Naive thymus-derived CD4-positive, alpha-beta T cell (primary cell): ENCODE measurements at regions not wholly inside any gene's neighbourhood (a gene's known extent, or its start where the extent isn't known, plus 50 kb on each side); places are given as distances from the start of the nearest gene placed in this dataset.
"Not testable (repeated sequence)": the region's sequence is repeated elsewhere in the genome, so short reads cannot be mapped to it uniquely, and the experiment has no call there.

Experiments
- ATAC-seq: fragments of 150-1000 bp; cut with Tn5 transposase; 2 replicates; pipeline ENCODE4 v1.10.0; 2021; ENCODE audit warnings: mild to moderate bottlenecking, moderate library complexity
- CTCF ChIA-PET: fragments of 350-600 bp; sonication (Branson Sonifier 250); formaldehyde crosslinking; loops from one replicate; lab custom pipeline; 2021; ENCODE audit warnings: antibody characterized with exemption; lab: Charles Lee
- POLR2A ChIA-PET: fragments of 350-600 bp; sonication (Branson Sonifier 250); formaldehyde crosslinking; loops from one replicate; lab custom pipeline; 2021; ENCODE audit warnings: antibody characterized with exemption, inconsistent platforms; lab: Charles Lee
- DNase-seq, 9 donors: peaks; one replicate each; pipeline versions ENCODE4 v3.0.0 to v3.0.0-alpha.2; 2020 to 2022; ENCODE audit warnings: mixed read lengths in 1 of 9
- H3K27ac ChIP-seq: one replicate; pipeline ENCODE4 v1.7.0; 2013; ENCODE audit warnings: mild to moderate bottlenecking, low read depth, low read length, moderate library complexity
- H3K27me3 ChIP-seq, 2 donors: one replicate each; pipeline ENCODE4 v1.7.0; 2013; ENCODE audit warnings: low read length in 2 of 2, mild to moderate bottlenecking in 2 of 2, moderate library complexity in 2 of 2; ENCODE audit not compliant: control insufficient read depth in 2 of 2, insufficient read depth in 2 of 2
- H3K36me3 ChIP-seq, 3 experiments: 1 replicate in 2 of 3; 2 replicates in 1 of 3; pipeline ENCODE4 v1.7.0; 2013; ENCODE audit warnings: low read length in 3 of 3, mild to moderate bottlenecking in 3 of 3, moderate library complexity in 1 of 3; ENCODE audit not compliant: insufficient read depth in 3 of 3, control insufficient read depth in 2 of 3
- H3K4me1 ChIP-seq, 2 donors: one replicate each; pipeline ENCODE4 v1.7.0; 2013; ENCODE audit warnings: low read length in 2 of 2, mild to moderate bottlenecking in 2 of 2, moderate library complexity in 1 of 2; ENCODE audit not compliant: control insufficient read depth in 2 of 2, insufficient read depth in 2 of 2
- H3K4me3 ChIP-seq: 2 replicates; pipeline ENCODE4 v1.7.0; 2013; ENCODE audit warnings: mild to moderate bottlenecking, low read length
- H3K9me3 ChIP-seq, 3 experiments: 1 replicate in 2 of 3; 2 replicates in 1 of 3; pipeline ENCODE4 v1.7.0; 2013; ENCODE audit warnings: low read length in 3 of 3; ENCODE audit not compliant: control insufficient read depth in 2 of 3
- H3K27ac Mint-ChIP-seq, 9 donors: one replicate each; pipeline ENCODE4 v1.8.0; 2020 to 2022; ENCODE audit warnings: mixed read lengths in 9 of 9, mild to moderate bottlenecking in 8 of 9, moderate library complexity in 5 of 9, inconsistent platforms in 2 of 9
- H3K27me3 Mint-ChIP-seq, 5 donors: one replicate each; pipeline ENCODE4 v1.8.0; 2021 to 2022; ENCODE audit warnings: mixed read lengths in 5 of 5, mild to moderate bottlenecking in 1 of 5
- H3K36me3 Mint-ChIP-seq, 5 donors: one replicate each; pipeline ENCODE4 v1.8.0; 2020 to 2022; ENCODE audit warnings: mixed read lengths in 5 of 5, mild to moderate bottlenecking in 3 of 5, inconsistent platforms in 1 of 5
- H3K4me1 Mint-ChIP-seq, 7 donors: one replicate each; pipeline ENCODE4 v1.8.0; 2020 to 2022; ENCODE audit warnings: mixed read lengths in 7 of 7, mild to moderate bottlenecking in 3 of 7, inconsistent platforms in 1 of 7
- H3K4me3 Mint-ChIP-seq, 10 donors: one replicate each; pipeline ENCODE4 v1.8.0; 2020 to 2022; ENCODE audit warnings: mild to moderate bottlenecking in 10 of 10, mixed read lengths in 10 of 10, moderate library complexity in 6 of 10, inconsistent platforms in 2 of 10
- H3K9me3 Mint-ChIP-seq, 11 donors: one replicate each; pipeline ENCODE4 v1.8.0; 2020 to 2022; ENCODE audit warnings: mixed read lengths in 11 of 11, mild to moderate bottlenecking in 4 of 11, inconsistent platforms in 1 of 11, moderate library complexity in 1 of 11
- intact Hi-C, 2 donors: fragments of 100-400 bp; cut with micrococcal nuclease; formaldehyde crosslinking; loops; one replicate each; pipeline ENCODE4 v1.15.1; 2023

DNA sequence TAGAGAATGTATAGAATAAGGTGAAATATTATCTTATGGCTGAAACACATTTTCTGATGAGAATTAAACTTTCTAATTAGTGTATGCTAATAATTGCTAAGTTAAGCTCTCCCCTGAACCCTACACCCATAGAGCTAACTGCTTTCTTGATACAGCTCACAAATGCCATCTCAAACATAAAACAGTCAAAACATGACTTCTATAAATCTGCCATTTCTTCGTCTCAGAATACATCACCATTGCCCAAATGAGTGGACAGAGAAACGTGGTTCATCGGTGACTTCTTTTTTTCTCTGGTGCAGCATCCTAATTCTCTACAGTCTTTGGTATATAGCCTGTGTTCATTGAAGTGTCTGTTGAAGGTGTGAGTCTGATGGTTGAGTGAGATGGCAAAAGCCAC, 554.6 kb downstream of the NLGN4X start:
- no peak overlapping the region for H3K4me3 ChIP-seq
- no peak for DNase-seq
- Mint-ChIP-seq H3K9me3 (peaks cover 0 to 5% (median 3%) of the 10 kb centered on the region in 11 donors), H3K27ac (no peak overlapping the region), H3K27me3 (no peaks in the 10 kb centered on the region), H3K36me3 (no peaks in the 10 kb centered on the region), H3K4me1 (no peaks in the 10 kb centered on the region), H3K4me3 (no peak overlapping the region)
- no peaks in the 10 kb centered on the region for H3K9me3 ChIP-seq
- no peak overlapping the region for H3K27ac ChIP-seq
- no peaks in the 10 kb centered on the region for H3K36me3 ChIP-seq
- no peak for ATAC-seq
- intact Hi-C loops: no loop called here
- CTCF ChIA-PET: no interaction called here
- no peaks in the 10 kb centered on the region for H3K4me1 ChIP-seq
- POLR2A ChIA-PET: no interaction called here
- H3K27me3 ChIP-seq: no peaks in the 10 kb centered on the region

- Mint-ChIP-seq H3K27me3 (no peaks in the 10 kb centered on the region), H3K27ac (no peak overlapping the region), H3K4me3 (no peak overlapping the region), H3K36me3 (no peaks in the 10 kb centered on the region), H3K4me1 (no peaks in the 10 kb centered on the region), H3K9me3 (peaks cover 0 to 10% (median 3%) of the 10 kb centered on the region in 11 donors)
- ChIA-PET CTCF (no interaction called here), POLR2A (no interaction called here)
- no peak for DNase-seq
- no peak for ATAC-seq
- H3K4me3 ChIP-seq: no peak overlapping the region
- H3K9me3 ChIP-seq: no peaks in the 10 kb centered on the region
- no peak overlapping the region for H3K27ac ChIP-seq
- intact Hi-C loops: no loop called here
- no peaks in the 10 kb centered on the region for H3K27me3 ChIP-seq
- H3K4me1 ChIP-seq: no peaks in the 10 kb centered on the region
- H3K36me3 ChIP-seq: no peaks in the 10 kb centered on the region
Measured at GRCh38 chrX:5672099-5672498, 556.6 kb downstream of the NLGN4X start.

DNA sequence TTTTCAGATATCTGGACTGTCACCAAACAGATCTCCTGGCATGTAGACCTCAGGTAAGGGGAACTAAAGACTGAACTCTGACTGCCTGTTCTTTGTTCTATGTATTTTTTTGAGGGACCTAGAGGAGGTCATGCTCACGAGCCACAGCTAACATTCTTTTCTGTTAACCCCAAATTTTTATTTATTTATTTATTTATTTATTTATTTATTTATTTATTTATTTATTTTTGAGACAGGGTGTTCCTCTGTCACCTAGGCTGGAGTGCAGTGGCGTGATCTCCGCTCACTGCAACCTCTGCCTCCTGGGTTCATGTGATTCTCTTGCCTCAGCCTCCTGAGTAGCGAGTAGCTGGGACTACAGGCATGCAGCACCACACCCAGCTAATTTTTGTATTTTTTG, 562.0 kb downstream of the NLGN4X start:
- H3K27me3 ChIP-seq, DNase-seq, H3K36me3 Mint-ChIP-seq, ATAC-seq, H3K4me1 Mint-ChIP-seq, intact Hi-C loops, H3K4me3 ChIP-seq, H3K4me1 ChIP-seq, H3K9me3 ChIP-seq, H3K27ac ChIP-seq, H3K36me3 ChIP-seq, H3K27ac Mint-ChIP-seq, POLR2A ChIA-PET, H3K27me3 Mint-ChIP-seq, H3K4me3 Mint-ChIP-seq: not testable (repeated sequence)
- H3K9me3 Mint-ChIP-seq: peaks cover 0 to 26% (median 10%) of the 10 kb centered on the region in 11 donors
- CTCF ChIA-PET: interaction anchor here (0.6 kb wide), 1 partner anchor 9 kb away, joined by 3 read pairs; no protein-coding TSS in a partner anchor

DNA sequence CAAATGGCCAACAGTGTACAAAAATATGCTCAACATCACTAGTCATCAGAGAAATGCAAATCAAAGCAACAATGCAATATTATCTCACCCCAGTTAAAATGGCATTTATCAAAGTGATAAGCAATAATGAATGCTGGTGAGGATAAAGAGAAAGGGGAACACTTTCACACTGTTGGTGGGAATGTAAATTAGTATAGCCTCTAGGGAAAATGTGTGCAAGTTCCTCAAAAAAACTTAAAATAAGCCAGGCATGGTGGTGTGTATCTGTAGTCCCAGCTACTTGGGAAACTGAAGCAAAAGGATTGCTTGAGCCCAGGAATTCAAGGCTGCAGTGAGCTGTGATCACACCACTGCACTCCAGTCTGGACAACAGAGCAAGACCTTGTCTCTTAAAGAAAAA, 572.1 kb downstream of the NLGN4X start:
- Histone ChIP-seq H3K27me3 (no peaks in the 10 kb centered on the region), H3K9me3 (no peaks in the 10 kb centered on the region), H3K27ac (no peak overlapping the region), H3K4me3 (no peak overlapping the region), H3K4me1 (no peaks in the 10 kb centered on the region), H3K36me3 (no peaks in the 10 kb centered on the region)
- no peak for ATAC-seq
- Mint-ChIP-seq H3K36me3 (no peaks in the 10 kb centered on the region), H3K9me3 (peaks cover 0 to 11% (median 4%) of the 10 kb centered on the region in 11 donors), H3K27me3 (peaks cover 0 to 6% (median 0%) of the 10 kb centered on the region in 5 donors), H3K27ac (no peak overlapping the region), H3K4me3 (no peak overlapping the region), H3K4me1 (no peaks in the 10 kb centered on the region)
- ChIA-PET CTCF (no interaction called here), POLR2A (no interaction called here)
- no peak for DNase-seq
- intact Hi-C loops: no loop called here

- no peak for DNase-seq
- ChIA-PET CTCF (no interaction called here), POLR2A (no interaction called here)
- Histone ChIP-seq H3K4me3 (no peak overlapping the region), H3K9me3 (no peaks in the 10 kb centered on the region), H3K27me3 (no peaks in the 10 kb centered on the region), H3K36me3 (no peaks in the 10 kb centered on the region), H3K27ac (no peak overlapping the region), H3K4me1 (no peaks in the 10 kb centered on the region)
- no peak overlapping the region for H3K27ac Mint-ChIP-seq
- H3K9me3 Mint-ChIP-seq: peaks cover 0 to 13% (median 5%) of the 10 kb centered on the region in 11 donors
- H3K36me3 Mint-ChIP-seq: no peaks in the 10 kb centered on the region
- ATAC-seq: no peak
- peaks cover 0 to 6% (median 0%) of the 10 kb centered on the region in 5 donors for H3K27me3 Mint-ChIP-seq
- intact Hi-C loops: no loop called here
- H3K4me3 Mint-ChIP-seq: no peak overlapping the region
- H3K4me1 Mint-ChIP-seq: no peaks in the 10 kb centered on the region
Measured at GRCh38 chrX:5650904-5651303, 577.8 kb downstream of the NLGN4X start.

- DNase-seq: no peak
- Histone ChIP-seq H3K4me1 (no peaks in the 10 kb centered on the region), H3K27ac (no peak overlapping the region), H3K4me3 (no peak overlapping the region), H3K9me3 (no peaks in the 10 kb centered on the region), H3K36me3 (no peaks in the 10 kb centered on the region), H3K27me3 (no peaks in the 10 kb centered on the region)
- intact Hi-C loops: no loop called here
- H3K4me3 Mint-ChIP-seq: no peak overlapping the region
- H3K27me3 Mint-ChIP-seq: peaks cover 0 to 6% (median 0%) of the 10 kb centered on the region in 5 donors
- H3K27ac Mint-ChIP-seq: no peak overlapping the region
- no peaks in the 10 kb centered on the region for H3K4me1 Mint-ChIP-seq
- no peaks in the 10 kb centered on the region for H3K36me3 Mint-ChIP-seq
- ChIA-PET POLR2A (no interaction called here), CTCF (no interaction called here)
- H3K9me3 Mint-ChIP-seq: peaks cover 0 to 12% (median 7%) of the 10 kb centered on the region in 11 donors
- no peak for ATAC-seq
Measured at GRCh38 chrX:5648941-5649568, 579.6 kb downstream of the NLGN4X start.

- no peaks in the 10 kb centered on the region for H3K4me1 ChIP-seq
- H3K4me3 ChIP-seq: no peak overlapping the region
- intact Hi-C loops: no loop called here
- Mint-ChIP-seq H3K9me3 (peaks cover 0 to 12% (median 6%) of the 10 kb centered on the region in 11 donors), H3K36me3 (no peaks in the 10 kb centered on the region), H3K4me1 (no peaks in the 10 kb centered on the region), H3K27me3 (no peaks in the 10 kb centered on the region), H3K27ac (no peak overlapping the region), H3K4me3 (no peak overlapping the region)
- H3K36me3 ChIP-seq: no peaks in the 10 kb centered on the region
- H3K9me3 ChIP-seq: no peaks in the 10 kb centered on the region
- ATAC-seq: no peak
- ChIA-PET CTCF (no interaction called here), POLR2A (no interaction called here)
- H3K27ac ChIP-seq: no peak overlapping the region
- no peaks in the 10 kb centered on the region for H3K27me3 ChIP-seq
- no peak for DNase-seq
Measured at GRCh38 chrX:5646818-5647217, 581.8 kb downstream of the NLGN4X start.
